Ovary (tissue), 3 donors: ENCODE measurements at regions not wholly inside any gene's neighbourhood (a gene's known extent, or its start where the extent isn't known, plus 50 kb on each side); places are given as distances from the start of the nearest gene placed in this dataset.

ENCODE experiments used
- POLR2A ChIP-seq: fragments of 450-650 bp; IDR thresholded peaks from one replicate; pipeline ENCODE4 v1.6.1; 2017; ENCODE audit warnings: antibody characterized with exemption, mild to moderate bottlenecking, moderate library complexity
- TF ChIP-seq, protein P1 (sequence below), 3 donors: fragments of 450-650 bp in 2 of 3; fragments of 200-600 bp in 1 of 3; IDR thresholded peaks; one replicate each; pipeline versions ENCODE4 v1.5.1 to v1.8.0; 2016 to 2022; ENCODE audit warnings: antibody characterized with exemption in 3 of 3, mild to moderate bottlenecking in 1 of 3
- donor health status: DM: no; HTN: no; CAD: no.

DNA sequence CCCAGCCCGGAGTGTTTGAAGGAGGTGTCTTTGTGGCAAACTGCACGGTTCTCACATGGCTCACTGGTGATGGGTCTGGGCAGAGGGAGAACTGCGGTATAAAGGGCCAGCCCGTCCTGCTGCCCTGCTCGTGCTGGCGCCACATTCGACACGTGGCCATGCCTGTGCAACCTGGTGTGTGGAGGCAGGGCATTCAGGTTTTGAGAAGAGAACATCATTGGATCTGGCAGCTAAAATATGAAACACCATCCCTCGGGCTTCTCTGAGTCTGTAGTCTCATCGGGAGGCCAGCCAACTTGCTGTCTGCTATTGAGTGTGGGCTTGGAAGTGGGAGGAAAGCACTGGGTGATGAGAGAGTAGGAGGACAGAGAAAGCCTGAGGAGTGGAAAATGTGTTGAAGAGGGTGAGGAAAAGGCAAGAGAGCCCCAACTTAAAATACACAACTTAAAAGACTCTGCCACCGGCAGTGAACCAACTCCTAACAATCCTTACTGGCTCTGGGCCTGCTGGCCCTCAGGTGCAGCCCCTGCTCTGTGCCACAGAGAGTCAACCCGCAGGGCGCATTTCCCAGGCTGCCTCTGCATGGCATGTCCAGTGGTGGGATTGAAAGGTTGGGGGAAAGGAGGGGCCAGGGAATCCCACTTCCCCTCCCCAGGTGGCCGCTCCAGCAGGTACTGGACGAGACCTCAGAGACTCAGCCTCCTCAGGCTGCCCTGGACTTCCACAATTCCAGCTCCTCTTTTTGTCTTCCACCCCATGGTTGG lies 112.7 kb upstream of the DLX2 start:
- no peak for TF ChIP-seq POLR2A
- TF ChIP-seq, protein P1, sequence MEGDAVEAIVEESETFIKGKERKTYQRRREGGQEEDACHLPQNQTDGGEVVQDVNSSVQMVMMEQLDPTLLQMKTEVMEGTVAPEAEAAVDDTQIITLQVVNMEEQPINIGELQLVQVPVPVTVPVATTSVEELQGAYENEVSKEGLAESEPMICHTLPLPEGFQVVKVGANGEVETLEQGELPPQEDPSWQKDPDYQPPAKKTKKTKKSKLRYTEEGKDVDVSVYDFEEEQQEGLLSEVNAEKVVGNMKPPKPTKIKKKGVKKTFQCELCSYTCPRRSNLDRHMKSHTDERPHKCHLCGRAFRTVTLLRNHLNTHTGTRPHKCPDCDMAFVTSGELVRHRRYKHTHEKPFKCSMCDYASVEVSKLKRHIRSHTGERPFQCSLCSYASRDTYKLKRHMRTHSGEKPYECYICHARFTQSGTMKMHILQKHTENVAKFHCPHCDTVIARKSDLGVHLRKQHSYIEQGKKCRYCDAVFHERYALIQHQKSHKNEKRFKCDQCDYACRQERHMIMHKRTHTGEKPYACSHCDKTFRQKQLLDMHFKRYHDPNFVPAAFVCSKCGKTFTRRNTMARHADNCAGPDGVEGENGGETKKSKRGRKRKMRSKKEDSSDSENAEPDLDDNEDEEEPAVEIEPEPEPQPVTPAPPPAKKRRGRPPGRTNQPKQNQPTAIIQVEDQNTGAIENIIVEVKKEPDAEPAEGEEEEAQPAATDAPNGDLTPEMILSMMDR (IDR thresholded peaks at IDR 0.05), result no peak
